IPS DF 19.7 (cell line): ENCODE measurements at regions not wholly inside any gene's neighbourhood (a gene's known extent, or its start where the extent isn't known, plus 50 kb on each side); places are given as distances from the start of the nearest gene placed in this dataset.

Experiments used
- DNase-seq: peaks from one replicate; pipeline ENCODE4 v3.0.0-alpha.2; 2013; ENCODE audit warnings: low read depth, low spot score

- DNase-seq, result no peak
Observed at GRCh38 chrX:69027181-69028005, 137.9 kb downstream of the PJA1 start.

GRCh38 chrX:69025802-69026301, 139.4 kb downstream of the PJA1 start:
- DNase-seq, result no peak

- DNase-seq, result no peak
Observed at GRCh38 chrX:69024931-69025330, 140.3 kb downstream of the PJA1 start.

- no peak for DNase-seq
Observed at GRCh38 chrX:69024161-69024736, 141.0 kb downstream of the PJA1 start.

GRCh38 chrX:69022430-69022829, 142.8 kb downstream of the PJA1 start:
- no peak for DNase-seq

- DNase-seq, result no peak
Observed at GRCh38 chrX:69021141-69021960, 143.9 kb downstream of the PJA1 start.

GRCh38 chrX:69020316-69020715, 144.9 kb downstream of the PJA1 start:
- DNase-seq, result no peak

GRCh38 chrX:69019073-69019890, 146.0 kb downstream of the PJA1 start:
- no peak for DNase-seq

- DNase-seq, result no peak
Observed at GRCh38 chrX:69018416-69019072, 146.7 kb downstream of the PJA1 start.

- no peak for DNase-seq
Observed at GRCh38 chrX:69016293-69016941, 148.8 kb downstream of the PJA1 start.

- DNase-seq, result no peak
Observed at GRCh38 chrX:69015564-69016292, 149.5 kb downstream of the PJA1 start.

GRCh38 chrX:69015156-69015555, 150.1 kb downstream of the PJA1 start:
- no peak for DNase-seq

GRCh38 chrX:69014200-69014599, 151.1 kb downstream of the PJA1 start:
- no peak for DNase-seq

- no peak for DNase-seq
Observed at GRCh38 chrX:69010339-69010738, 154.9 kb downstream of the PJA1 start.

GRCh38 chrX:69000877-69001276, 164.4 kb downstream of the PJA1 start:
- no peak for DNase-seq

- DNase-seq, result no peak
Observed at GRCh38 chrX:68999931-69000330, 165.3 kb downstream of the PJA1 start.

GRCh38 chrX:68999356-68999755, 165.9 kb downstream of the PJA1 start:
- DNase-seq, result no peak

- no peak for DNase-seq
Observed at GRCh38 chrX:68998716-68999115, 166.5 kb downstream of the PJA1 start.

GRCh38 chrX:68997911-68998310, 167.3 kb downstream of the PJA1 start:
- no peak for DNase-seq

- DNase-seq, result no peak
Observed at GRCh38 chrX:68997511-68997910, 167.7 kb downstream of the PJA1 start.
